ENCODE measurements at regions not wholly inside any gene's neighbourhood (a gene's known extent, or its start where the extent isn't known, plus 50 kb on each side); places are given as distances from the start of the nearest gene placed in this dataset.

DNA sequence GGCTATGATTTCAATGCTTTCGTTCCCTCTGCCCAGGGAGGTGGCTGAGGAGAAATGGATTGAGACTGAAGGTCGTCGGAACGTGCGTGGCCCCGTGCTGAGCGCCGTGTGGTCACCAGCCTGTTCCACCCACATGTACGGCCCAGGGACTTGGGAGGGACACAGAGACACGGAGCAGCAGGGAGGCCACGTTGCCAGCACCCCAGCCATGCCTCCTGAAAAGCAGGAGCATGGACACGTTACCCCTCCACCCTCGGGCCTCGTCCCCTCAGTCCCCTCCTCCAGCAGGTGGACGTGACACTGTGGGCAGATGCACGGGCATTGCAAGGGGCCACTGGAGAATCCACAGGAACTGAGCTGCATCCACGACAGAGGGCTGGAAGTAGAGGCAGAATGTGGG, 133.1 kb upstream of the CST7 start:
- DNase-seq (ENCODE audit: low spot score) = no peak

DNA sequence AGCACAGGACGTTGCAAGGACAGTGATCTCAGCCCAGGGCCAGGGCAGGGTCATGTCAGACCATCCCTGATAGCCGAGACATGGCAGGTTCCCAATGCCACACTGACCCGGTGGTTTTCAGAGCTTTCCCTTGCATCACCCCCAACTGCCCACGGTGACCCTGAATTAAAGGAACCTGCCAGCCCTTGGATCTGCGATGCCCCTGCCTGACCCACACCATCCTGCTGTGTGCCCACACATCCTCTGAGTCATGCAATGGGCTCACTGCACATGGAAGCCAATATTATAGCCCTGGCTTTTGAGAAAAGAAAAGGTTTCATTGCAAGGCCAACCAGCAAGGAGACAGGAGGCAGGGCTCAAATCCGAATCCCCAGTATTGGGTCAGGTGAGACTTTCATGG, 132.6 kb upstream of the CST7 start:
- DNase-seq (ENCODE audit: low spot score) = no peak

DNA sequence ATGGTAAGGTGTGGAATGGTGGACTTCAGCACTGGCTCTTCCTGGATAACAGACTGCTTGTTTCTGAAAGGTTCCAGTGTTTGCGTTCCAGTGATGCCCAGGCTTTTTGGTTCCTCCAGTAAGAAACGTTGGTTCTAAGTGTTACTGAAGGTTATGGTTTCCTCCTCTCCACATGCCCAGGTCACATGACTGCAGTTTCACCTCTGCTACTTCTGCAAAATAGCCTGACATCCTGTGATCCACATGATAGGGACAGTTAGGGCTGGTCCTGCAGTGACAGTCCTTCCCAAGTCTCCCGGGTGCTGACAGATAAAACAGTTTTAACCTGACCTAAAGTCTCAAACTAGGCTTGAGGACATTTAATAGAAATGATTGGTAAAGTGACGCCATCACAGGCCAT, 132.2 kb upstream of the CST7 start:
- no peak for DNase-seq (ENCODE audit: low spot score)

DNA sequence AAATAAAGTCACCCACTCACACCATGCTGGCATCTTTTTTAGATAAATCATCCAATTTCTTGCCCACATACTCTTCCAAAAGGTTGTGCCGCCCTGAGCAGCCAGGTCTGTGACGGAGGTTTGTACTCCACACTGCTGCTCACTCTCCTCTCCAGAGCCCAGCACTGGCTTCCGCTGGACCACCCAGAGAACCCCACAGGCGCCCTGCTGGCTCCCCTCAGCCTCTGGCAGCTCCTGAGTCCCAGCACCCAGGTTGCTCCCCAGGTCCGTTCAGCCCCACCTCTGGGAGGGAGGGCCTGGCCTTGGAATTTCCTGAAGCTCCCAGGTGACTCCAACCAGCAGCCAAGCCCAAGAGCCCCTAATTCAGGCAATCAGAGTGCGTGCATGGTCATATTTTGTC, 131.7 kb upstream of the CST7 start:
- no peak for DNase-seq (ENCODE audit: low spot score)

DNA sequence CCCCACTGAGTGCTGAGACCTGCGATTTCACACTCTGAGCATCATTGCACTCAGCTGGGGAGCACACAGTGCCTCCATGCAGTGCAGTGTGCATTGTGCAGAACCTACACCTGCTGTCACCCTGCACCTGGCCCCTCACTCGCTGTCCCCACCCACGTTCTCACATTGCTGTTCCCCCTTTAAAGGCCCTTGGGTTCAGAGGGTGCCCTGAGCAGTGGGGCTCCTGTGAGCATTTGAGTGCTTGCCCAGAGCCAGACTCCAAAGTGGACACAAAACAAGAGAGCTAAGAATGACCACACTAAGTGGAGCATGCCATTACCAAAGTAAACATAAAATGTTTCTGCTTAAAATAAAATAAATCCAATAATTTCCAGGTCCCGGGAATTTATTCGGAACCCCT, 131.0 kb upstream of the CST7 start:
- no peak for DNase-seq (ENCODE audit: low spot score)

DNA sequence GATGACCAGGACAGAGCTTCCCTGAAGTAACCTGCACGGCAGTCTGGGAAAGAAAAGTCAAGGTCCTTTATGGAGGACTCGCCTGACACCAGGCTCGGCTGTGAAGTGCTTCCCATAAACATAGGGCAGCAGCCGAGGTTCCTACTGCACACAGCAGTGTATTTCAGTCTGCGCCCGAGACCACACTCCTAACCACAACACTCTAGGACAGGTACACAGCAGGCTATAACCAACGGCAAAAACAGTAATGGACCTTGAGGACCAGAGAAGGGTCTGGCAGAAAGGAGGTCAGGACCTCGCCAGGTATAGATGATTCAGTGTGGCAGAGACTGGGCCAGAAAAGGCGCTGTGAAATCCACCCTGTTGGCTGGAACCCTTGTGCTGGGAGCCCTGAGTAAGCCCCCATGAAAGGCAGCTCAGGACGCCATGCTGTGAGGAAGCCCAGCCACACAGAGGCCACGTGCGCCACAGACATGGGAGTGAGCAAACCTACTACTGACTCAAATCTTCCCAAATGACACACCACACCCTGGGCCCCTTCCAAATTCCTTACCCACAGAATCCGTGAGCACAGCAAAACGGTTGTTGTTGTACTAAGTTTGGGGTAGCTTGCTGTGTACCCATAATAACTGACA, 129.6 kb upstream of the CST7 start:
- no peak for DNase-seq (ENCODE audit: low spot score)

DNA sequence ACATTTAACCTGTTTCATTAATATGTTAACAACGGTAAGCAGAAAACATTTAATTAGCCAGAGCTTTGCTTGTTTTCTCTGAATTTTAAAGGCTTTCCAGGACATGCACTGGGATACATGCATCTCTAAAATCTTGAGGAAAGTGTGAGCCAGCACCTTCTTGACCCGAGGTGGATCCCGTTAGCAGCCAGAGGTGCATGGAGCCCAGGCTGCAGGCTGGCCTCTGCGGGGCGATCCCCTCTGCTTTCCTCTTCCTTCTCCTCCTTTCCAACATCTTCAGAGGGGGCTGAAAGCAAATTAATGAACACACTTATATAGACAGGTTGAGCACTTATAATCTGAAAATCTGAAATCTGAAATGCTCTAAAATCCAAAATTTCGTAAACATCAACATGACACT, 128.7 kb upstream of the CST7 start:
- no peak for DNase-seq (ENCODE audit: low spot score)

DNA sequence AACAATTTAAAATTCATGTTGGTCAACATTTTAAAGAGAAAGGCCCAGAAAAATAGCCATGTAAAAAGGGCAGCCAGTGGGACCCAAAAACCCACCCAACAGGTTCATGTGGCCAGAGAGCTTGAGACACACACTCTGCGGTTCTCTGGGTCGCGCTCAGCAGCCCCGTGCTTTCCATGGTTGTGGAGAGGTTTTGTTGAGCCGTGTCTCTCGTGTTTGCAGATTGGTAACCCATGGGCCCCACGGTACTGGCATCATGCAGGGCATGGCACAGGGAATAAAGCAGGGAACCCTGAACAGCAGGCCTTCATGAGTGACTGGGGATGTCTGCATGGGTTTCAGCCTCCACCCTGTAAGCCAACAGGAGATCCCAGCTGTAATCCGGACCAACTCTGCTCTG, 127.7 kb upstream of the CST7 start:
- no peak for DNase-seq (ENCODE audit: low spot score)

DNA sequence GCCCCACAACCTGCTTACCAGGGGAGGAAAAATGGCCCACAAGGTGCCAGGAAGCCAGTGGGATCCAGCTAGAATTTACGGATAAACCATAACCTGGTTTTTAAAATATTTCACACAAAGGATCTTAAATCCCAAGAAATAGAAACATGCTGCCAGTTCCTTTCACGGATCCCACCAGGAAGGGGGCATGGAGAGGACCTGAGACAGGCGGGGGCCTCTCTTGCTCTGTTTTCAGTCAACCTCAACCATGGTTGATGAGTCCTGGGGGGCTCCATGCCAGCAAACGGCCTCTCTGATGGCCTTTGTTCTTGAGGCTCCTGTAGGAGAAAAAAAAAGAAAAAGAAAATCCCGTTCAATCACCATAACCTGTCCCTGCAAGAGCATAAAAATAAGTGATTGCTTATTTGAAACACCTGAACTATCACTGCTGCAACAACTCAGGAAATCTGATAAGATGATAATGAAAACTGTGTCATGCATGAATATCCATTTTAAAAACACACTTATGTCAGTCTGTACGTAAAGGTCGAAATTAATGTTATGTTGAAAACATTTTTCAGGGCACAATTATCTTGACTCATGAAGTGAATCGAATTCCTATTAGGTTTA, 125.8 kb upstream of the CST7 start:
- DNase-seq (ENCODE audit: low spot score) = no peak

DNA sequence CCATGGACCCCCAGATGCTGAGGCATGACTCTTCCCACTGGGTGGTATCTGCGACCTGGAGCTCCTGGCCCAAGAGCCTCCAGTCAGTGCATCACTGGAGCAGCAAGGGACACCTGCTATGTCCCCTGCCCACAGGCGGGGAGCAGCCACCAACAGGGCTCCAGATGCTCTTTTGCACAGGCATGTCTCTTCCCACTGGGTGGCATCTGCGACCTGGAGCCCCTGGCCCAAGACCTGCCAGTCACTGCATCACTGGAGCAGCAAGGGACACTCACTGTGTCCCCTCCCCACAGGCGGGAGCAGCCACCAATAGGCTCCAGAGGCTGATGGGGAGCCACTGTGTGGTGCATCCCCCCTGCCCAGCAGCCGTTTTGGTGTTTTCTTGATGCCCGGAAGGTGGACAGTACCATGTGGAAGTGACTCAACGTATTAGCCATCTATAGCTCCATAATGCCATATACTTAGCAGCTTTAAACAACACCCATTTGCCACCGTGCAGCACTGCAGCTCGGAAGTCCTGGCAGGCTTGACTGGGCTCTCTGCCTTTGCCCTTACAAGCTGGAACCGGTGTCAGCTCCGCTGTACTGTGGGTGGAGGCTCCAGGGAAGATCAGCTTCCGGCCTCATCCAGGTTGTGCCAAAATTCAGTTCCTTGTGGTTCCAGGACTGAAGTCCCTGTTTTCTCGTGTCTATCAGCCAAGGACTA, 124.9 kb upstream of the CST7 start:
- DNase-seq (ENCODE audit: low spot score) = no peak

DNA sequence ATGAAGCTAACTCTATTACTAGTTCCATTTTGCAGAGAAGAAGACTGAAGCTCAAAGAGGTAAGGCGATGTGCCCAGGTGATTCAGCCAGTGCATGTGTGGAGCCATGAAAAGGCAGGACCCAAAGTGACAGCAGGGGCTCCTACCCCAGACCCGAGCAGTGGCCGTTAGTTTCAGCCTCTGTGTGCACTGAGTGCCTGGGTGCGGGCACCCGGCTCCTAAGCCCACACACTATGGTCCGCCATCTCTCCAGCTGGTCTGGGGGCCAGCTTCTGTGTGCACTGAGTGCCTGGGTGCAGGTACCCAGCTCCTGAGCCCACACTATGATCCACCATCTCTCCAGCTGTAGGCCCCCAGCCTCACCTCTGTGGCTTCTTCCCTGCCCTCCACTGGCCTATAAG, 123.5 kb upstream of the CST7 start:
- DNase-seq (ENCODE audit: low spot score) = no peak

DNA sequence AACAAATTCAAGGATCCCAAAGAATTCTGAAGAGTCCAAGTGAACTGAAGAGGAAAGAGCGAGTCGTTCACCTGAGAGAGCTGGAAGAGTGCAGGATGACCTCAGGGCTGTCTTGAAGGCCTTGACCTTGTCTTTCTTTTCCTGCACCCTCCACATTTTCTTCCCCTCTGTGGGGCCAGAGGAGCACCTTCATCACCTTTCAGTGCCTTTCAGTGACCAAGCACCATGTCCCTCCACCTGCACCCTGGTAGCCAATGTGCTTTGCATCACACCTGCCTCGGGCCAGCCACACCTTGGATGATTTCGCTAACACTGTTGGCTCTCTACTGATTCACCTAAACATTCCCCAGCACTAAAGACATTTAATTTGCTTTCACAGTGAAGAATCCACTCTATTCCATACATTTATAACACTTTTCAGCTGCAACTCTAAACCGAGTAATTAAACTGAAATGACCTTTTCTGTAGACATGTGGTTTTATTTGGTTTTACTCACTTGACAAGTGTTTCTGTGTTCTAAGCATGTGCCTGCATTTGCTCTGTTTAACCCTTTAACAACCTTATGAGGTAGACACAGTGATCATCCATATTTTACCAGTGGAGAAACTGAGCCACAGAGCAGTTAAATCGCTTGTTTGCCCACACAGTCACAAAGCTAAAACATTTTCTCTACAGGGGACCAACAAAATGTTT, 121.3 kb upstream of the CST7 start:
- DNase-seq (ENCODE audit: low spot score) = no peak

DNA sequence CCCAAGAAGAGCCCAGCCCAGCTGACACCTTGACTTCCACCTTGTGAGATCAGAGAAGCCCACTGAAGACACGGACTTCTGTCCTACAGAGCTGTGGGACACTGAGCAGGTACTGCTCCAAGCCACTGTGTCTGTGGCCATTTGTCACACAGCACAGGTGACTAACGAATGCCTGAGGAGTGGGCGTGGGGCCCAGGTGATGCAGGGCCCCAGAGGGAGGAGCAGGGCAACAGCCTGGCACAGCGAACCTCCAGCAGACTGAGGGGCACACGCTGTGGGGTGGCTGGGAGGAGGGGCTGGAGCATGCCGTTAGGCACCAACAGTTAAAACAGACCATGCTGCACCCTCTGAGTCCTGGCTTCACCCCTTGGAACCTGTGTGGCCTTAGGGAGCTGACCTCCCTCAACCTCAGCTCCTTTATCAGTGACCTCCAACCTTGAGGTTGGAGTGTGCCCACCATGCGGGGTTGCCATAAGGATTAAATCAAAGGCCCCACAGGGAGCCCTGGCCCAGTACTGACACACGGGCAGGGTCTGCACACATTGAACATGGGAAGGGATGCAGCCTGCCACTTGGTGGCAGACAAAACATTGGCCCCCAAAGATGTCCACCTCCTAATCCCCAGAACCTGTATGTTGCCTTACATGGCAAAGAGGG, 119.9 kb upstream of the CST7 start:
- DNase-seq (ENCODE audit: low spot score) = no peak

DNA sequence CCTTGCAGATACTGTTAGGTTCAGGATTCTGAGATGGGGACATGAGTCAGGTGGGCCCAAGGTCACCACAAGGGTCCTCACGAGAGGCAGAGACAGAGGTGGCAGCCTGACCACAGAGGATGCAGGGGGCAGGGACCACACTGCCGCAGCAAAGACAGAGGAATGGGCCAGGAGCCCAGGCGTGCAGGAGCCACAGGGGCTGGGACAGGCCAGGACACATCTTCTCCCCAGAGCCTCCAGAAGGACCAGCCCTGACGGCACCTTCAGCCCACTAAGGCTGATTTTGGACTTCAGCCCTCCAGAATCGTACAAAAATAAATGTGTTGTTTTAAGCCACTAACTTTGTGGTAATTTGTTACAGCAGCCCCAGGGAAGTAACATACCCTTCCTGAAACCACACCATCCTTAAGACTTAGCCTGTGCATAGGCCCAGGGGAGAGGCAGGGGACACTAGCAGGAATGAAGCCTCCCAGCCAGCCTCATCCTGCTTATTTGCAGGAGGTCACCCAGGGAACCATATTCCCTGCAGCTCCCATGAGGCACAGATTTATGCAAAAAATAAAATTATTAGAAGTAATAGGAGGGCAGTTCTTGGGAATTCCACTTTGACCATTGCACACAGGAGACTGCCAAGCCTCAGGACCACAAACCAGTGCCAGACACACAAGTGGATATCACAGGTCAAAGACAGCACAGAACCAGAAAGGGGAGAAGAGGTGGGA, 119.3 kb upstream of the CST7 start:
- DNase-seq (ENCODE audit: low spot score) = no peak

DNA sequence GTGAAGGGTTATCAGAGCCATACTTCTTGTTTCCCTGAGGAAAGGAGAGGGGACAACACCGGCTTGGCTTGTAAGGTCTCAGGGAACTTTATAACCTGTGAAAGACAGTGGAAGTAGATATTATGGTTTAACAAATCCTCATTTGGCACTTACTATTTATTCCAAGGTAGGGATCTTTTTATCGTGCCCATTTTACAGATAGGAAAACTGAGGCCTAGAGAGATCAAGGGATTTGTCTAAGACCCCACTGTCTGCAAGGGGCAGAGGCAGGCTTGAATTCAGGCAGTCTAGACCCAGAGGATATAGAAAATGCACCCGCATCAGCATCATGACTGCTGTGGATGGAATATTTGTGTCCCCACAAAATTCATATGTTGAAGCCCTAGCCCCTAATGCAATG, 118.4 kb upstream of the CST7 start:
- DNase-seq (ENCODE audit: low spot score) = no peak

DNA sequence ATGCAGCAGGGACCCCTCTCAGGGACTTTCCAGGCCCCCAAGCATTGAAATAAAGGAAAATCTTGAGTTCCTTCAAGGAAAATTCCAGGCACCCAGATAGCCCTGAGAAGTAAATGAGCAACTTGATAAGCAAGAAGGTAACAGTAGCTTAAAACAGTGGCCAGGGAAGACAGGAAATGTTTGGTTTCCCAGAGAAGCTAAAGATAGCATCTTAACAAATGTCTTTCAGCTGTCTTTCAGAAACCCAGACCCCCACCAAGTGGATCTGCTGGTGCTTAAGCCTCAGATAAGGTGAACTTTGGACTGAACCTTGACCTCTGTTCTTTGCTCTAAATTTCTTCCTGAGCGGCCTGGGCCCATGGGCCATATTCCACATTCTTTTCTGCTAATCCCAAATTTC, 117.8 kb upstream of the CST7 start:
- no peak for DNase-seq (ENCODE audit: low spot score)

DNA sequence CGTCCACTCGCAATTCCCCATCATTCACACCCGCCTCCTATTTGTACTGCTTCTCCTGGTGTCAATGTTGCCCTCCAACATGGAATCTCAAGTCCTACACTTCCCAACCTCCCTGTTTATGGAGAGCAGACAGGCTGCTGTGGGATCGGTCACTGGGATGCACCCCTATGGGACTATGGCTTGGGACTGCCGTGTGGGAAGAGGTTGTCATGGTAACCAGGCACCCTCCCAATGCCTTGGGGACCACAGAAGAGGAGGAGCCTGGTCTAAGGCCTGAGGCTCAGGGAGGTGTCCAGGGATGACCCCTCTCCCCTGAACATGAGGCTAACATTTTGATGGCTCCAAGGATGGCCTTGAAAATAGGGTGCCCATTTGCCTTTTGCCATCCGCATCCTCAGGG, 116.6 kb upstream of the CST7 start:
- DNase-seq (ENCODE audit: low spot score) = no peak

DNA sequence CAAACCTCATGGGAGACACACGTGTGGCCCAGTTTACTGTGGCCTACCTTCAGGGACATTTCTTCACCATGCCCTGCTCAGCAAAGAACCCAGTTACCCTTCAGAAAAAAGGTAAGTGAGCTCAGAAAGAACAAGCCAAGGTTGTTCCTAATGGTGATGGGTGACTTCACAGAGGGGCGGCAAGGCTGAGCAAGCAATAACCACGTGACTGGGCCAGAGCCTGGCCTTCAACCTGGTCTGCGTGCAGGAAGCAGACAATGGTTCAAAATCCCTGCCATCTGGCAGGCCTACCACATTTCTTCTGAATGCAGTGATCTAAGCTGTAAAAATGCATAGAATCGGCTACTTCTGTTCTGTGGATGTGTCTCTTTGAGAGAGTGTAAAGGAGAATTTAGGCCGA, 115.5 kb upstream of the CST7 start:
- DNase-seq (ENCODE audit: low spot score) = no peak

DNA sequence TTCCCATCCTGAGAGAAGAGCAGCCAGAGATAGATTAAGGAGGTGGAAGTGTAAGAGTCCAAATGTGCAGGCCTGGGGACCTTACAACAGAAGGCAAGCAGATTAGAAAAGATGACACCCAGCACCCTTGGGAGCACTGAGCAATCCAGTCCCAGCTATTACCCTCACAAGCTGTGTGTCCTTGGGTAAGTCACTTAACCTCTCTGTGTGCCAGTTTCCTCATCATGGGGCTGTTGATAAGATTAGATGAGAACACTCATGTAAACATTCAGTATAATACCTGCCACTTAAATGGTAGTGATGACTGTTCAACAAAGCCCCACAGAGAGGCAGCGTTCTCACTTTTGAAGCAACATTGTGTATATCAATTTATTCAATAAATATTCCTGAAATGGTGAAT, 114.8 kb upstream of the CST7 start:
- no peak for DNase-seq (ENCODE audit: low spot score)

DNA sequence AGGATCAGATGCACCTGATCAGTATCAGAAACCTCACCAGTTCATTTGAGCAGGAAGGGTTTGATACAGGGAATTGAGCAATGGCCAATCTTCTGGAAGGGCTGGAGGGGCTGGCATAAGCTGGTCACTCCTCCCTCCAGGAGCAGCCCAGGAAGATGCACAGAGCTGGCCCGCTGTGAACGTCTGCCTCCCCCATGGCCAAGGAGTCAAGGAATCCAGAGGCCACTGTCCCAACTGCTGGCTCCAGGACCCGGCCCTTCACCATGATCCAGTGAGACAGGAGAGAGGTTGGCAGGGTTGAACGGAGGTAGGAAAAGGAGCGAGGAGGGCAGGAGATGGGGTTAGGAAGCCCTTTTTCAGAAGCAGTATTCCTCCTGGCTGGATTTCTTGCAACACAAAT, 113.9 kb upstream of the CST7 start:
- no peak for DNase-seq (ENCODE audit: low spot score)

DNA sequence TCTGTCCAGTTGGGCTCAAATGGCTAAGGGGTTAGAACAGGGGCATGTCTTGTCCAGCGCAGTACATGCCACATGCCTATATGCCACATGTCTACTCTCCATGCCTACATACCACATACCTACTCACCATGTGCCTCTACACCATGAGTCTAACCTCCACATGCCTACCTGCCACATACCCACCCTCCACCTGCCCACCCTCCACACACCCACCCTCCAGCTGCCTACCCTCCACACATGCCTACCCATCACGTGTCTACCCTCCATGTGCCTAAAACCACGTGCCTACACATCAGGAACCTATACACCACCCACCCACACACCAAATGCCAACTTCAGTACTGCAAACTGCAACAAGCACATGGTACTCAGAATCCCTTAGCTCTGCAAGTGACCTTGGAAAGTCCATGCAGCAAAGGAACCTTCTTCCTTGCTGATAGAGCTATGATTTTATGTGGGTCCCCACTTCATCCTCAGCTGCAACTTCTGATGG, 113.0 kb upstream of the CST7 start:
- no peak for DNase-seq (ENCODE audit: low spot score)
